ENCODE measurements at regions not wholly inside any gene's neighbourhood (a gene's known extent, or its start where the extent isn't known, plus 50 kb on each side); places are given as distances from the start of the nearest gene placed in this dataset.

GRCh38 chr2:103660947-103661346 is 899.1 kb downstream of the TMEM182 start:
- no peaks in the 10 kb centered on the region for H3K36me3 ChIP-seq (ENCODE audit: control insufficient read depth, insufficient read depth, low read length)
- H3K27ac ChIP-seq (ENCODE audit: low read length), result no peak overlapping the region
- H3K27me3 ChIP-seq (ENCODE audit: control insufficient read depth, insufficient read depth, low read length), result no peaks in the 10 kb centered on the region
- intact Hi-C loops (cut with micrococcal nuclease), result no loop called here
- H3K27ac Mint-ChIP-seq, result no peak overlapping the region
- H3K4me1 ChIP-seq (ENCODE audit: control insufficient read depth, insufficient read depth, low read length), result no peaks in the 10 kb centered on the region
- H3K4me3 Mint-ChIP-seq, result no peak overlapping the region
- H3K4me1 Mint-ChIP-seq, result no peaks in the 10 kb centered on the region
- H3K27me3 Mint-ChIP-seq (ENCODE audit: low read depth in 2 of 2), result no peaks in the 10 kb centered on the region
- H3K36me3 Mint-ChIP-seq, result no peaks in the 10 kb centered on the region
- DNase-seq, result no peak
- ATAC-seq, result no peak
- H3K9me3 Mint-ChIP-seq, result peaks cover 0 to 3% of the 10 kb centered on the region in 2 donors
- WGBS (ENCODE audit: insufficient coverage), result 57% methylated on average over 1 of the region's 1 CpG
- TF ChIP-seq CTCF (IDR thresholded peaks at IDR 0.05), result no peak
- H3K4me3 ChIP-seq (ENCODE audit: low read length), result no peak overlapping the region
- H3K9me3 ChIP-seq (ENCODE audit: control insufficient read depth, insufficient read depth, low read length), result no peaks in the 10 kb centered on the region

- TF ChIP-seq CTCF (IDR thresholded peaks at IDR 0.05), result no peak
- H3K4me1 Mint-ChIP-seq, result no peaks in the 10 kb centered on the region
- Histone ChIP-seq H3K9me3 (ENCODE audit: control insufficient read depth, insufficient read depth, low read length) (no peaks in the 10 kb centered on the region), H3K4me1 (ENCODE audit: control insufficient read depth, insufficient read depth, low read length) (no peaks in the 10 kb centered on the region), H3K27ac (ENCODE audit: low read length) (no peak overlapping the region), H3K4me3 (ENCODE audit: low read length) (no peak overlapping the region), H3K36me3 (ENCODE audit: control insufficient read depth, insufficient read depth, low read length) (no peaks in the 10 kb centered on the region), H3K27me3 (ENCODE audit: control insufficient read depth, insufficient read depth, low read length) (no peaks in the 10 kb centered on the region)
- no peak overlapping the region for H3K27ac Mint-ChIP-seq
- ATAC-seq, result no peak
- intact Hi-C loops (cut with micrococcal nuclease), result no loop called here
- H3K36me3 Mint-ChIP-seq, result no peaks in the 10 kb centered on the region
- no peak overlapping the region for H3K4me3 Mint-ChIP-seq
- no peaks in the 10 kb centered on the region for H3K27me3 Mint-ChIP-seq (ENCODE audit: low read depth in 2 of 2)
- 58% methylated on average over 4 of the region's 4 CpGs for WGBS (ENCODE audit: insufficient coverage)
- H3K9me3 Mint-ChIP-seq, result peaks cover 0 to 5% of the 10 kb centered on the region in 2 donors
- DNase-seq, result no peak
Observed at GRCh38 chr2:103664690-103665089, 902.9 kb downstream of the TMEM182 start.

GRCh38 chr2:103667335-103667884 is 905.6 kb downstream of the TMEM182 start:
- no peaks in the 10 kb centered on the region for H3K4me1 Mint-ChIP-seq
- ATAC-seq, result no peak
- intact Hi-C loops (cut with micrococcal nuclease), result no loop called here
- 87% methylated on average over 3 of the region's 3 CpGs for WGBS (ENCODE audit: insufficient coverage)
- Histone ChIP-seq H3K27ac (ENCODE audit: low read length) (no peak overlapping the region), H3K4me3 (ENCODE audit: low read length) (no peak overlapping the region), H3K9me3 (ENCODE audit: control insufficient read depth, insufficient read depth, low read length) (no peaks in the 10 kb centered on the region), H3K27me3 (ENCODE audit: control insufficient read depth, insufficient read depth, low read length) (no peaks in the 10 kb centered on the region), H3K36me3 (ENCODE audit: control insufficient read depth, insufficient read depth, low read length) (no peaks in the 10 kb centered on the region), H3K4me1 (ENCODE audit: control insufficient read depth, insufficient read depth, low read length) (no peaks in the 10 kb centered on the region)
- DNase-seq, result no peak
- no peaks in the 10 kb centered on the region for H3K27me3 Mint-ChIP-seq (ENCODE audit: low read depth in 2 of 2)
- H3K36me3 Mint-ChIP-seq, result no peaks in the 10 kb centered on the region
- H3K9me3 Mint-ChIP-seq, result peaks cover 3 to 7% of the 10 kb centered on the region in 2 donors
- no peak overlapping the region for H3K4me3 Mint-ChIP-seq
- H3K27ac Mint-ChIP-seq, result no peak overlapping the region
- no peak for TF ChIP-seq CTCF (IDR thresholded peaks at IDR 0.05)

- no peak overlapping the region for H3K27ac ChIP-seq (ENCODE audit: low read length)
- TF ChIP-seq CTCF (IDR thresholded peaks at IDR 0.05), result no peak
- no peak overlapping the region for H3K4me3 ChIP-seq (ENCODE audit: low read length)
- no peaks in the 10 kb centered on the region for H3K36me3 ChIP-seq (ENCODE audit: control insufficient read depth, insufficient read depth, low read length)
- H3K27me3 Mint-ChIP-seq (ENCODE audit: low read depth in 2 of 2), result no peaks in the 10 kb centered on the region
- peaks cover 3 to 7% of the 10 kb centered on the region in 2 donors for H3K9me3 Mint-ChIP-seq
- no peaks in the 10 kb centered on the region for H3K36me3 Mint-ChIP-seq
- H3K9me3 ChIP-seq (ENCODE audit: control insufficient read depth, insufficient read depth, low read length), result no peaks in the 10 kb centered on the region
- intact Hi-C loops (cut with micrococcal nuclease), result no loop called here
- no peaks in the 10 kb centered on the region for H3K4me1 ChIP-seq (ENCODE audit: control insufficient read depth, insufficient read depth, low read length)
- no peak for DNase-seq
- no peak overlapping the region for H3K27ac Mint-ChIP-seq
- no peak overlapping the region for H3K4me3 Mint-ChIP-seq
- no peak for ATAC-seq
- 89% methylated on average over 6 of the region's 6 CpGs for WGBS (ENCODE audit: insufficient coverage)
- no peaks in the 10 kb centered on the region for H3K27me3 ChIP-seq (ENCODE audit: control insufficient read depth, insufficient read depth, low read length)
- H3K4me1 Mint-ChIP-seq, result no peaks in the 10 kb centered on the region
Observed at GRCh38 chr2:103669531-103669930, 907.7 kb downstream of the TMEM182 start.

All from natural killer cell (primary cell).